SH-SY5Y (cell line): ENCODE measurements at regions not wholly inside any gene's neighbourhood (a gene's known extent, or its start where the extent isn't known, plus 50 kb on each side); places are given as distances from the start of the nearest gene placed in this dataset.

Source experiments
- GATA2 ChIP-seq: IDR thresholded peaks from 2 replicates; pipeline ENCODE4 v1.6.1; 2011; ENCODE audit warnings: mild to moderate bottlenecking, low read depth, low read length
- GATA3 ChIP-seq: IDR thresholded peaks from 2 replicates; pipeline ENCODE4 v1.6.1; 2011; ENCODE audit warnings: low read depth, mild to moderate bottlenecking, low read length, moderate library complexity

- no peak for TF ChIP-seq GATA2
- TF ChIP-seq GATA3, result no peak
These were observed 150.3 kb upstream of the ARHGAP5 start for GRCh38 chr14:31926652-31927347.
